Medulla oblongata (tissue), 1 donor: ENCODE measurements at regions not wholly inside any gene's neighbourhood (a gene's known extent, or its start where the extent isn't known, plus 50 kb on each side); places are given as distances from the start of the nearest gene placed in this dataset.

Experiments
- DNase-seq: peaks from one replicate; pipeline ENCODE4 v3.0.0-alpha.2; 2015; ENCODE audit errors: extremely low spot score

GRCh38 chr11:130583801-130584211 is 135.4 kb downstream of the ADAMTS15 start:
- DNase-seq, result peak; percentile 90

GRCh38 chr11:130585545-130585944 is 137.1 kb downstream of the ADAMTS15 start:
- no peak for DNase-seq

- DNase-seq, result no peak
Measured at GRCh38 chr11:130587658-130588057, 139.2 kb downstream of the ADAMTS15 start.

DNA sequence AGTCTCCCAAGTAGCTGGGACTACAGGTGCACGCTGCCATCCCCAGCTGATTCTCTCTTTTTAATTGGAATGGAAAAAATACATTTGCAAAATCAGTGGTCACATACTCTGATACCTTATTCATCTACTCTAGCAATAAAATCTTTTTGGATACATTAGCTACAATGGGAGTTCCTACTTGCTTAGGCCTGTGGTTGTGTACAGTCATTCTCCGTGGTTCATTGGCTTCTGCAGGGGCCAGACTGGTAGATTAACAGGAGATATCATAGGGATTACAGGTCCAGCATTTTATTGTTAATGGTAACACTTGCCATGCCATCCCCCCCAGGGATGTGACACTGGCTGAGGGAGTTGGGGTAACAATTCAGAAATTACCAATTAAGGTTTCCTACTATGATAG is 140.0 kb downstream of the ADAMTS15 start:
- DNase-seq, result no peak

DNA sequence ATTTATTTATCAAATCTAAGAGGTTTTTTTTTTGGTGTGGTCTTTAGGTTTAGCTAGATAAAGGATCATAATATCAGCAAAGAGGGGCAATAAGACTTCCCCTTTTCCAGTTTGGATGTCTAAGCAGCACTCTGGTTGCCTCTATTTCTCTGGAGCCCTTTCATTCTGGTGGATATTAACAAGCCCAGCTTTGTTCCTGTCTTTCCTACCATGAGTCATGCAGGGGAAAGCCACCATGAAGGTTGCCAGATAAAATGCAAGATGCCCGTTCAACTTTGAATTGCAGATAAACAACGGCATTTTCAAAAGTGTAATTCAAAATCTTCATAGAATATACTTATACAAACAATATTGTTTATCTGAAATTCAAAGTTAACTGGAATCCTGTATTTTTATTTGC is 143.6 kb downstream of the ADAMTS15 start:
- no peak for DNase-seq

GRCh38 chr11:130593064-130593463 is 144.6 kb downstream of the ADAMTS15 start:
- DNase-seq, result no peak

DNA sequence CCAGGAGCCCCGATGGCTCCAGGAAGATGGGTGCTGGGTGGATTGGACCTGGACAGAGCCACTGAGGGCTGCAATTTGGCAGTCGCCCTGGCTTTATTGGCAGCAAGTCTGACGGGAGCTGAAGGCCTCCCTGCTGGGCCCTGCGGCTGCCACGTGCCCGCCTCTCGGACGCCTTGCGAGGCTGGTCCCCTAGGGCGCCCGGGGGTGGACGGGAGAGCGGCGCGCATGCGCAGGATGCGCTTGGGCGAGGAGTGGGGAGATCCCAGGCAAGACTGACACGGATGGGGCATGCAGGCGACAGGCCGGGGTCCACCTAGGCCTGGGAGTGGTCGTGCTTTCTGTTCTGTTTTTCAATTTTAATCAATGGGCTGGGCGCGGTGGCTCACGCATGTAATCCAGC is 150.0 kb downstream of the ADAMTS15 start:
- no peak for DNase-seq

DNA sequence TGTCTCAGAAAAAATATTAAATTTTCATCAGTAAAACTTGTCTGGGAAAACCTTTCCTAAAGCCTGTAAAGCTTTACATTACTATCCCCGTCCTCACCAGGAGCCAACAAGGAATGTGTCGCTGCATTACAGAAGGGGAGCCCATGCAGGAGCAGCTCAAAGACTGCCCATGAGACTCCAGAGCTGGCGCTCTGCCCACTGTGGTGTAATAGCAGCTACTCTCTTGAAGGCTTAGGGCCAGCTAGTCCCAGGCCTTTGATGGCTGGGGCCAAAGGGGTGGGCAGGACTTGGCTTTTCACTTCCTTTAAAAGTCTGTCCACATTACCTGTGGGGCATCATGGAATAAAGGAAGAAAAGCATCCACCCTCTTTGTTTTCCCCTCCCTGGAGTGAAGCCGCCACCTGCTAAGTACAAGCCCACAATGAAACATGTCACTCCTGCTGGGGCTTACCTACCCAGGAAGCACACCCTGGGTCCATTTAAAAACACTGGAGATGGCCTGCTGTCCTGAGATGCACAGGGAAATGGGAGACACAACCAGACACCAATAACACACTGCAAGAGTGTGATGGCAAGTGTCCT is 150.7 kb downstream of the ADAMTS15 start:
- peak; percentile 41 for DNase-seq

GRCh38 chr11:130600139-130600538 is 151.7 kb downstream of the ADAMTS15 start:
- DNase-seq, result no peak

DNA sequence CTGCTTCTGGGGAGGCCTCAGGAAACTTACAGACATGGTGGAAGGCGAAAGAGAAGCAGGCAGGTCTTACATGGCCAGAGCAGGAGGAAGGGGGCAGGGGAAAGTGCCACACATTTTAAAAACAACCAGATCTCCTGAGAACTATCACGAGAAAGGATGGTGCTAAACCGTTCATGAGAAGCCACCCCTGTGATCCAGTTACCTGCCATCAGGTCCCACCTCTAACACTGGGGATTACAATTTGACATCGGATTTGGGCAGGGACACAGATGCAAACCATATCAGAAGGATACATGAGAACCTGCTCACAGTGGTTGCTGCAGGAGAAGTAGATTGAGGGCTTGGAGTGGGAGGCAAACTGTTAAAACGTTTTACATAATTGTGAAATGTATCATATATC is 152.2 kb downstream of the ADAMTS15 start:
- no peak for DNase-seq

DNA sequence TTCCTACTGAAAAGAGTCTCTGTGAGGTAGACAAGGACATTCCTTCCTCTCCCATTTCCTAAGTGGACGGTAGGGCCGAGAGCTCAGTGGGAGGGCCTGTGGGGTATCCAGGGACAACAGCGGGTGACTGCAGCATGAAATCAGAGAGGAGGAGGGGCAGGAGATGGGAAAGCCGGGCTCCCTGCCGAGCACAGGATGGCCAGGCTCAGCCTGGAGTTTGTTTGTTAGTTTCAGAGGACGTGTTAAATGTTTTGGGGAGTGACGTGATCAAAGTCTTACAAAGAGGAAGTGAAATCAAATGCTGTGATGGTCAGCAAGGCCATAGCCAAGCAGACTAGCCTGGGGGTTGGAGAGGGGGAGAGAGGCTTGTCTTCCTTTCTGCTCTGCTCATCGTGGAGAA is 152.7 kb downstream of the ADAMTS15 start:
- peak; percentile 51 for DNase-seq

GRCh38 chr11:130601764-130602460 is 153.5 kb downstream of the ADAMTS15 start:
- no peak for DNase-seq

DNA sequence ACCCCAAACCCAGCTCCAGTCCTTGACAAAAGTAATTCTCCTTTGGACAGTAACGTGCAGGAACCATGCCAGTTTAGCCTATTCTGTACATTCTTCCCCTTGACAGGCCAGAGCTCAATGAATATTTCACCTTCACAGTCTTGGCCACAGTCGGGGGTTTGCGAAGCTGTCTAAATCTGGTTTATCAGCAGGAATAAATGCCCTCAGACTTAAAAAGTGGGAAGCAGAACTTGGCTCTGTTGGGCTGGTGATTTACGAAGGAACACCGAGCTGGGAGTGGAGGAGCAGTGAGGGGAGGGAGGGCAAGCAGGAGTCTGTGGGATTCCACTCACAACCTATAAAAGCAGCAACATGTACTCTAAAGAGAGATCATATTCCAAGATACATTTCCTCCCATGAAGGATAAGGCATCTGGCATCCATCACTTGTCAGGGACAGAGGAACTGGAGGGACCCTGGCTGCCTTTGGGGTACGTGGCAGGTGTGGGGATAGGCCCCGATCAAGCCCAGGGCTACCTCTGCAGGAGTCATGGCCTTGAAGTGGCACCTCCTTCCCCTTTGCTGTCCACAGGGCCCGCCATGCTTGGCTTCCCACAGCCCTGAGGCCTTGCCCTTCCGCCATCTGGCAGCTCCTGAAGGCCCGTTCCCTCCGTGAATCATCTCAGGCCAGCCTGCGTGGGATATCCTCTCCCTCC is 154.3 kb downstream of the ADAMTS15 start:
- DNase-seq, result no peak

- DNase-seq, result no peak
Measured at GRCh38 chr11:130603335-130603906, 155.0 kb downstream of the ADAMTS15 start.

DNA sequence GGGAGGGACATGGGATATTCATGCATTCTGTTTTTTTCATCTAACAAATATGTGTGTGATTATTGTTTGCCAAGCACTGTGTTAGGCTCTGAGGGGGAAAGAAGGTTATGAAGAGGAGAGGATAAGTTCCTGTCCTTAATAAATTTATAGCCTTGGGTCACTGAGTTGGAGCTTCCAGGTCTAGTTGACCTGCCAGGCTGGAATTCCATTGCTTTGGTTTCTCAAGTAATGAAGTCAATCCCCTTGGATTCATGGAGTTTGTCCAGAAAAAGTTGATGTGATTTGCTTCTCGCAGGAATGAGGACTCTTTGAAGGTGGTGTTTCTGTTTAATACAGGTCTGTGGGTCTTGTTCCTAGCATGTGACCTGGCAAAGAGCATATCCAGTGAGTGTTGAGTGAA is 156.2 kb downstream of the ADAMTS15 start:
- no peak for DNase-seq

DNA sequence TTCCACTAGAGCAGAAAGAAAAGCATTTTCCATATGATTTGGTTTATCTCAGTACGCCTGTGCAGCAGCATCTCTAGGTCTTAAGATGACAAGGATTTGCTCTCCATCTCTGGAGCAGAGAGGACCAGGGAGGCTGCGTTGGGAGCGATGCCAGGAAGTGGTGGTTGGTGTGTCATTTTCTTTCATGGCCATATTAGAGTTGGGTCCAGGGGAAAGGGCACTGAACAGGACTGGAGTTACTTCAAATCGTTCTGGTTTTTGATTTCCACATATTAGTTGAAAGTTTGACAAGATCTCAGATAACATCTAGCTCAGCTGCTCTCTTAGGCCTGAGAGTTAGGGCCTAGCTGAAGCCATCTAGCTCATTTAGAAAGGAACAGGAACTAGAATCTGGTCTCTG is 157.7 kb downstream of the ADAMTS15 start:
- DNase-seq, result no peak

- DNase-seq, result no peak
Measured at GRCh38 chr11:130606781-130607511, 158.5 kb downstream of the ADAMTS15 start.

DNA sequence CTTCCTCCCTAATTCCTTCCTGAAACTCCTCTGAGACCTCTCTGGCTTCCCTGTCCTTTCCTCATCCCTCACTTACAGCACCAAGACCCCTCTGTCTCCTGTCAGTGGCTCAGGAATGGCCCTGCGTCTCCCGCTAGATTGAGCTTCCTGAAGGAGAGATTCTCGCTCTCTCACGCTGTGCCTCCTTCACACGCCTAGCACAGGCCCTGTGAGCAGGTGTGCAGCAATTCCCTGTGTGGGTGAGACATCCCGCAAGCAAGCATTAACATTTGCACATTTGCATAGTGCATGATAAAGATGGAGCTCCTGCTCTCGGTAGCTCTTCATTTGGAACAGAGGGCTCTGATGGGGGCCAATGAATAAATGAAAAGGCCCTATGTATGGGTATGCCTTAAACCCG is 159.8 kb downstream of the ADAMTS15 start:
- no peak for DNase-seq

DNA sequence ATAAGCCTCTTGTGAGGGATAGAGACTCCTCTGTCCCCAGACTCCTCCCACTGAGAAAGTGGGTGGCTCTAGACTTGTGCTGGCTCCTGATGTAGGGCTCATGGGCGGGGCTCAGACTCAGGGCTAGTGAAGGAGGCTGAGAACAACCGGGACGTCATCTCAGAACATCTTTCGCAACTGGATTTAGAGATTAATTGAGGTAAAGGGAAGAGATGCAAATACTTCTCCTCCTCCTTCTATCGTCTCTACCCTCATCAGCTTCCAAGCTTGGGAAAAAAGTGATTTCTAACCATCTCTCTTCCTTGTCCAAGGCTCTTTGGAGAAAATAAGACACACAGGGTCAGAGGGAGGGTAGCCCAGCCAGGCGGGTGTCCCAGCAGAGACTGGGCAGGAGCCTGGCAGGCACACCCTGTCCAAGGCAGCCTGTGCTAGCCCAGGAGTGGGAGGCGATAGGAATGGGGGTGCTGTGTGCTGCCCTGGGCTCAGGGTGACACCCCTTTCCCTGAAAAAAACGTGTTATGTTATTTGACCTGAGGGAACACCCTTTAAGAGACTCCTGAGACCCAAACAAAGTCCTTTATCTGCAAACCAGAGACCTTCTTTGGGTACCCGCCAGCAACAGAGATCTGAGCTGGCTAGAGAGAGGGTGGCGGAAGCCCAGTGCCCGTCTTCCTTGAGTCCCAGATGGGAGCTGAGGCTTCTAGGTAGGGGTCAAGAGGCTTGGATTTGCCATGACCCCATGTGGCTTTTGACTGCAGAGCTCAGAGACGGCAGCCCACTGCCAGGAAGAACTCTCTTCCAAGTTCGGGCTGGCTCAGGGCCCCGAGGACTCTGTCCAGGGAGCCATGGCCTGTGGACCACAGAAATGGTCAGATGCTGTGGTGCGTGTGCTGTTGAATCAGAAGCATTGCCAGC is 160.9 kb downstream of the ADAMTS15 start:
- DNase-seq, result peak; percentile 61

DNA sequence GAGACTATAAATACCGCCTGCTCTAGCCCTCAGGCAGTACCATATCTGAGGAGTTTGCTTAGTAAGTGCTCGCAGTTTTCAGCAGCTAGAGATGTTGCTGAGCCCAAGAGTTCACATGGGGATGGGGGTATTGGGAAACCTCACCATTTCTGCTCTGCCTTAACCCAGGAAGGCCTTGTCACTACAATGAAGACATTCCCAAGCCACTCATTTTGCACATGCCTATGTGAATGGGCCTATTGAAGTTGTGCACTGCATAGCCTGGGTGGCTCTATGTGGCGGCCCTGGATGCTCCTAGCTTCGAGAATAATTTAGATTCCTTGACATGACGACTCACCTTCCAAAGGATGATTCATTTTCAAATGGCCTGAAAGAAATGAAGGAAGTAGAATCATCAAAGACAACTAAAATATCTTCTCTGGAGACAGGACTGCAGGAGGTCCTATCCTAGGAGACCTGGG is 163.4 kb downstream of the ADAMTS15 start:
- no peak for DNase-seq

- peak; percentile 22 for DNase-seq
Measured at GRCh38 chr11:130612291-130612851, 163.9 kb downstream of the ADAMTS15 start.
